ENCODE measurements at regions not wholly inside any gene's neighbourhood (a gene's known extent, or its start where the extent isn't known, plus 50 kb on each side); places are given as distances from the start of the nearest gene placed in this dataset.

GRCh38 chr2:234847639-234848038 is 104.2 kb upstream of the SH3BP4 start:
- no peak for TF ChIP-seq ZNF274 (IDR thresholded peaks at IDR 0.05; ENCODE audit: low read depth, low read length)
- no peak for TF ChIP-seq YY1 (IDR thresholded peaks at IDR 0.05; ENCODE audit: insufficient read depth, insufficient read length)
- no peak for TF ChIP-seq SUZ12 (IDR thresholded peaks at IDR 0.05; ENCODE audit: extremely low read depth, insufficient read depth, insufficient read length)

Data from NT2/D1 (cell line).